GM12874 (cell line): ENCODE measurements at regions not wholly inside any gene's neighbourhood (a gene's known extent, or its start where the extent isn't known, plus 50 kb on each side); places are given as distances from the start of the nearest gene placed in this dataset.

Experiments used
- TF ChIP-seq, protein P1 (sequence below): IDR thresholded peaks from 2 replicates; pipeline ENCODE4 v1.5.1; 2011; ENCODE audit warnings: low read depth, mild to moderate bottlenecking, control low read depth, low read length, moderate library complexity; ENCODE audit not compliant: insufficient read depth

DNA sequence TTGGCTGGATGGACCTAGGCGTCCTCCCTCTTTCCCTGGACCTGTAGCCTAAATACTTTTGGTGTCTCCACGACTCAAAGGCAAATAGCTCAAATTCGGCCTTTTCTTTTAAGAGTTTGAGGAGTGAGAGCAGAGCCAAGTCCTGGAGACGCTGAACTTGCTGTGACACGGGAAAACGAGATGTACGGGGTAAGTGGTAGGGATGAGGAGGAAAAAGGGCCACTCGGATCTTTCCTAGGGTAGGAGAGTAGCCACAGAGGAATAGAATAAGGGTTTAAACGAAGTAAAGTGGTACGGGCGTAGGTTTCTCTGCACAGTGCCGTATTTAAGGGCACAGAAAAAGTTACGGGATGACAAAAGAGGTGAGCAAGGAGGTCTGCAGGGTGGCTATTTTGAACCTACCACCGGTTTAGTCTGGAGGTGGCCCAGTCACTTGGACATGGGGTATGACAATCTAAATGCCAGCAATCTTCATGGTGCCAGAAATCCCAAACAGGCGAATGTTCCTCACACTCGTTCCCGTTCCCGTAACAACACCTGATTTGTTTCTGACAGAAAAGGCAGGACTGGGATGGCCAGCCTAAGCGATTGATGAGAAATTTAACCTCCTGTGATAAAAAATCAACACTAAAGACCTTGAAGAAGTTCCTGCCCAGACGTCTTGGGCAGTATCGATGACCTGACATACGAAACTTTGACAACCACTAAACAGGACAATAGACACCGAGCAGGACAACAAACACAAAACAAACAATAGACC lies 149.3 kb downstream of the TRIM27 start:
- TF ChIP-seq, protein P1, sequence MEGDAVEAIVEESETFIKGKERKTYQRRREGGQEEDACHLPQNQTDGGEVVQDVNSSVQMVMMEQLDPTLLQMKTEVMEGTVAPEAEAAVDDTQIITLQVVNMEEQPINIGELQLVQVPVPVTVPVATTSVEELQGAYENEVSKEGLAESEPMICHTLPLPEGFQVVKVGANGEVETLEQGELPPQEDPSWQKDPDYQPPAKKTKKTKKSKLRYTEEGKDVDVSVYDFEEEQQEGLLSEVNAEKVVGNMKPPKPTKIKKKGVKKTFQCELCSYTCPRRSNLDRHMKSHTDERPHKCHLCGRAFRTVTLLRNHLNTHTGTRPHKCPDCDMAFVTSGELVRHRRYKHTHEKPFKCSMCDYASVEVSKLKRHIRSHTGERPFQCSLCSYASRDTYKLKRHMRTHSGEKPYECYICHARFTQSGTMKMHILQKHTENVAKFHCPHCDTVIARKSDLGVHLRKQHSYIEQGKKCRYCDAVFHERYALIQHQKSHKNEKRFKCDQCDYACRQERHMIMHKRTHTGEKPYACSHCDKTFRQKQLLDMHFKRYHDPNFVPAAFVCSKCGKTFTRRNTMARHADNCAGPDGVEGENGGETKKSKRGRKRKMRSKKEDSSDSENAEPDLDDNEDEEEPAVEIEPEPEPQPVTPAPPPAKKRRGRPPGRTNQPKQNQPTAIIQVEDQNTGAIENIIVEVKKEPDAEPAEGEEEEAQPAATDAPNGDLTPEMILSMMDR: no peak

- TF ChIP-seq, protein P1: no peak
Observed at GRCh38 chr6:28775052-28775376, 148.8 kb downstream of the TRIM27 start.

GRCh38 chr6:28775405-28776129 lies 148.2 kb downstream of the TRIM27 start:
- TF ChIP-seq, protein P1: no peak

DNA sequence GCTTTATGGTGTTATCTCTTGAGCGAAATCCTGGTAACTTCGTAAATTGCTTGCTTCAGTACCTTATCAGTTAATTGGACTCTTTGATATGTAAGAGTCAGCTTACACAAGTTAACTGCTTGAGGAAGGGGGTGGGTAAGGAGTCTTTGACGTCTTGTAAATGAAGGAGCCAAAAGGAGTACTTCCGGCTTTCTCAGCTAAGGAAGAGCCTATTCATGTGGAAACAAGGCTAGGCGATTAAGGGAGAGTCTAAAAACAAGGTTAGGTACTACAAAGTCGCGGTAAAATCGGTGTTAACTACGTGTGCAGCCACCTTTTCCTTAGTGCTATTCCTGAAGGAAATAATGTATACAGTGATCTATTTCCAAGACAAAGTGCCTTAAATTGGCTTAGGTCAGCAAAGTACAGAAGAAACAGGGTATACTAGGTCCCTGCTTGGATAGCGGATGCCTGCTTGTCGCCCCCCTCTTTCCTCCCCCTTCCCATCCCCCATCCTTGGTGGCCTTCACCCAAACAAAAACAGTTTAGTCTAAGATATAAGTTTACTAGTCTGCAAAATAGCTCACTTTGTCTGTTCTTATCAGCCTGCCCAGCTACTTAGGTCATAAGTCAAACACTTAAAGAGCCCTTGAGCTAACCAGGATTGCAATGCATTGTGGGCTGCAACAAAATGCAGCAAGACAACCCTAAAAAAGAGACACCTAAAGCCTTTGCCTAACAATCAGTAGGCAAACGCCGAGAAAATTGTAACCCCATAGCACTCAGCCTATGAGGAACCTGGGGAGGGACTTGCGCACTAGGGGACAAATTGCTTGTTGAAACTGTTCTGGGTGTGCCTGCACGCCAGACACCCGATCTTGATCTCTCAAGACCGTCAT lies 147.3 kb downstream of the TRIM27 start:
- TF ChIP-seq, protein P1: no peak

- TF ChIP-seq, protein P1: no peak
Observed at GRCh38 chr6:28777147-28777461, 146.7 kb downstream of the TRIM27 start.

- TF ChIP-seq, protein P1: no peak
Observed at GRCh38 chr6:28782113-28782673, 141.6 kb downstream of the TRIM27 start.

GRCh38 chr6:28785962-28786679 lies 137.7 kb downstream of the TRIM27 start:
- TF ChIP-seq, protein P1: no peak
